Fibroblast of lung (primary cell): ENCODE measurements at regions not wholly inside any gene's neighbourhood (a gene's known extent, or its start where the extent isn't known, plus 50 kb on each side); places are given as distances from the start of the nearest gene placed in this dataset.

ENCODE experiments used
- DNase-seq, 2 donors: peaks; one replicate each; pipeline versions ENCODE4 v3.0.0 to v3.0.0-alpha.2; 2010; ENCODE audit warnings: low read depth in 2 of 2
- H2AFZ ChIP-seq: 2 replicates; pipeline ENCODE4 v1.5.1; 2012; ENCODE audit warnings: low read length, control low read depth, inconsistent platforms
- H3K27ac ChIP-seq: 2 replicates; pipeline ENCODE4 v1.5.1; 2011; ENCODE audit warnings: low read length, control low read depth; ENCODE audit not compliant: insufficient read depth
- H3K27me3 ChIP-seq: 2 replicates; pipeline ENCODE4 v1.5.1; 2011; ENCODE audit warnings: mild to moderate bottlenecking, low read length; ENCODE audit not compliant: control insufficient read depth, insufficient read depth
- H3K36me3 ChIP-seq: 2 replicates; pipeline ENCODE4 v1.5.1; 2011; ENCODE audit warnings: low read length; ENCODE audit not compliant: control insufficient read depth, insufficient read depth
- H3K4me1 ChIP-seq: 2 replicates; pipeline ENCODE4 v1.5.1; 2011; ENCODE audit warnings: low read length; ENCODE audit not compliant: control insufficient read depth, insufficient read depth; ENCODE audit errors: extremely low read depth
- H3K4me2 ChIP-seq: 2 replicates; pipeline ENCODE4 v1.5.1; 2011; ENCODE audit warnings: low read length, control low read depth; ENCODE audit not compliant: insufficient read depth; ENCODE audit errors: extremely low read depth
- H3K4me3 ChIP-seq, 4 experiments: fragments of 200-600 bp in 1 of 4; sonication (generic) in 1 of 4; replicated peaks in 1 of 4; 2 replicates each; pipeline ENCODE4 v1.5.1; 2011 to 2016; ENCODE audit warnings: low read length in 4 of 4, low read depth in 3 of 4, mild to moderate bottlenecking in 3 of 4, control low read depth in 2 of 4, inconsistent platforms in 1 of 4, mixed read lengths in 1 of 4; ENCODE audit not compliant: insufficient read depth in 1 of 4; ENCODE audit errors: control extremely low read depth in 1 of 4
- H3K79me2 ChIP-seq: 2 replicates; pipeline ENCODE4 v1.5.1; 2012; ENCODE audit warnings: mild to moderate bottlenecking, low read length, inconsistent platforms; ENCODE audit not compliant: control insufficient read depth, insufficient read depth
- H3K9ac ChIP-seq: 2 replicates; pipeline ENCODE4 v1.5.1; 2011; ENCODE audit warnings: mild to moderate bottlenecking, low read length, control low read depth; ENCODE audit not compliant: insufficient read depth
- H3K9me3 ChIP-seq: 2 replicates; pipeline ENCODE4 v1.5.1; 2012; ENCODE audit warnings: low read depth, low read length; ENCODE audit not compliant: control insufficient read depth, insufficient read depth
- H4K20me1 ChIP-seq: 2 replicates; pipeline ENCODE4 v1.5.1; 2011; ENCODE audit warnings: low read length; ENCODE audit not compliant: control insufficient read depth, insufficient read depth; ENCODE audit errors: extremely low read depth
- EZH2 ChIP-seq: IDR thresholded peaks from 2 replicates; pipeline ENCODE4 v1.5.1; 2012; ENCODE audit warnings: low read length, control low read depth, mild to moderate bottlenecking; ENCODE audit errors: missing control alignments
- TF ChIP-seq, protein P1 (sequence below), 2 donors: IDR thresholded peaks in 1 of 2; conservative IDR thresholded peaks in 1 of 2; 1 replicate in 1 of 2; 2 replicates in 1 of 2; pipeline ENCODE4 v1.5.1; 2011 to 2012; ENCODE audit warnings: low read length in 2 of 2, control low read depth in 1 of 2, inconsistent platforms in 1 of 2, low read depth in 1 of 2, mild to moderate bottlenecking in 1 of 2

DNA sequence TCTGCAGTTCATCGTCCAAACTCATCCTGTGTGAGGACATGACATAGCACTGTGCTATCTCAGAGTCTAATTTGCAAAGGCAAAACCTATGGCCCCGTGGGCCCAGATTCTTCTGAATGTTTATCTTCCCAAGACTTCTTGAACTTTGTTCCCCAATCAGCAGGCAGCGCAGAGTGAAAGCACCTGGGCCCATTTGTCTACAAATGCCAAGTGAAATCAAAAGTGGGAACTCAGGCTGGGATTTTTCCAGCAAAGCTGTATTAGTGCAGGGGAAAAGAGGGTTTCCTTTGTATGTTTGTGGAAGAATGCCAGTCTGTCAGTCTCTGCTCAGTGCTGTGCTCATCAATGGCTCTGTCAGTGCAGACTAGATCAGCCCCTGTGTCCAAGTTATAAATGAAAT is 55.8 kb downstream of the FOXD1 start:
- Histone ChIP-seq H3K4me1 (no peaks in the 10 kb centered on the region), H4K20me1 (no peaks in the 10 kb centered on the region), H3K4me3 (no peak overlapping the region), H2AFZ (no peak overlapping the region), H3K4me2 (no peak overlapping the region), H3K36me3 (no peaks in the 10 kb centered on the region), H3K27me3 (no peaks in the 10 kb centered on the region), H3K9ac (no peak overlapping the region), H3K27ac (no peak overlapping the region), H3K9me3 (no peaks in the 10 kb centered on the region), H3K79me2 (no peaks in the 10 kb centered on the region)
- no peak for DNase-seq
- TF ChIP-seq, protein P1, sequence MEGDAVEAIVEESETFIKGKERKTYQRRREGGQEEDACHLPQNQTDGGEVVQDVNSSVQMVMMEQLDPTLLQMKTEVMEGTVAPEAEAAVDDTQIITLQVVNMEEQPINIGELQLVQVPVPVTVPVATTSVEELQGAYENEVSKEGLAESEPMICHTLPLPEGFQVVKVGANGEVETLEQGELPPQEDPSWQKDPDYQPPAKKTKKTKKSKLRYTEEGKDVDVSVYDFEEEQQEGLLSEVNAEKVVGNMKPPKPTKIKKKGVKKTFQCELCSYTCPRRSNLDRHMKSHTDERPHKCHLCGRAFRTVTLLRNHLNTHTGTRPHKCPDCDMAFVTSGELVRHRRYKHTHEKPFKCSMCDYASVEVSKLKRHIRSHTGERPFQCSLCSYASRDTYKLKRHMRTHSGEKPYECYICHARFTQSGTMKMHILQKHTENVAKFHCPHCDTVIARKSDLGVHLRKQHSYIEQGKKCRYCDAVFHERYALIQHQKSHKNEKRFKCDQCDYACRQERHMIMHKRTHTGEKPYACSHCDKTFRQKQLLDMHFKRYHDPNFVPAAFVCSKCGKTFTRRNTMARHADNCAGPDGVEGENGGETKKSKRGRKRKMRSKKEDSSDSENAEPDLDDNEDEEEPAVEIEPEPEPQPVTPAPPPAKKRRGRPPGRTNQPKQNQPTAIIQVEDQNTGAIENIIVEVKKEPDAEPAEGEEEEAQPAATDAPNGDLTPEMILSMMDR (conservative IDR thresholded peaks at IDR 0.05 in 1 of 2, IDR thresholded peaks at IDR 0.05 in 1 of 2; ENCODE audit: low read depth in 1 of 2, low read length in 2 of 2), result no peak
- TF ChIP-seq EZH2, result no peak

DNA sequence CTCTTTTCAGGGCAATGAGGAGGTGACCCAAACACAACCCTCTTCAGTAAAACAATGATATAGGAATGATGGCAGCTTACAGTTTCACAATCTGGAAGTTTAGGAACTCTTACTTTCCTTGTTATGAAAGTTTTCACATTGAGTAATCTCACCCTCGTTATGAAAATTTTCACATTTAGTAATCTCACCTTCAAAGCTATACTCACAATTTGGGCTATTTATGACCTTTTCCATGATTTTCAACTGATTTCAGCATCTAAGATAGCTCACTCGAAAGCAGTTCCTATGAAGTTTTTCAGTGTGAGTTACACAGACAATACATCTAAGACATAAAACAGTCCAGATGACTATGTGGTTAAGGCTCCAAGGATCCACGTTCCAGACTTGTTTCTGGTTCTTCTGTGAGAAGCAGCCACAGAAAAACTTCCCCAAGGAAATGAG is 57.1 kb downstream of the FOXD1 start:
- Histone ChIP-seq H3K27ac (no peak overlapping the region), H3K9ac (no peak overlapping the region), H3K9me3 (no peaks in the 10 kb centered on the region), H2AFZ (no peak overlapping the region), H3K36me3 (no peaks in the 10 kb centered on the region), H3K4me1 (peaks cover 3% of the 10 kb centered on the region), H3K27me3 (no peaks in the 10 kb centered on the region), H3K4me2 (no peak overlapping the region), H4K20me1 (no peaks in the 10 kb centered on the region), H3K4me3 (no peak overlapping the region), H3K79me2 (no peaks in the 10 kb centered on the region)
- peak in 1 of 2 donors; percentile 69 for DNase-seq
- TF ChIP-seq, protein P1 (conservative IDR thresholded peaks at IDR 0.05 in 1 of 2, IDR thresholded peaks at IDR 0.05 in 1 of 2; ENCODE audit: low read depth in 1 of 2, low read length in 2 of 2), result no peak
- no peak for TF ChIP-seq EZH2

DNA sequence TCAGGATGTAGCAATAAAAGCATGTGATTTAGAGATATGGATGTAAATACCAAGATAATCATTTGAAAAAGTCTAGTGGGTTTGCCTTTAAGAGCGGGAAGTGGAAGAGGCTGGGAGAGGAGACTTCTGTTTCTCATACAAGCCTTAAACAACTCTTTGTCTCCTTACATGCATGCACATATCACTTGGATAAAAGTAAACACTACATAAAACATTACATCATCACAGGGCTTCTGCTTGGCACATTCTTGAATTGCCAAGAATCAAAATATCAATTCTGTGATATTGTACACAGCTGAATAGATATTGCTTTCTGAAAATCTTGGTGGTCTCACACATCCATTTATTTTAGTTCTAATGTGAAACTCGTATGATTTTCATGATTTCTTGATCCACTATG is 57.6 kb downstream of the FOXD1 start:
- Histone ChIP-seq H3K36me3 (no peaks in the 10 kb centered on the region), H3K79me2 (no peaks in the 10 kb centered on the region), H3K4me2 (no peak overlapping the region), H3K27me3 (no peaks in the 10 kb centered on the region), H3K4me1 (peaks cover 3% of the 10 kb centered on the region), H4K20me1 (no peaks in the 10 kb centered on the region), H3K4me3 (no peak overlapping the region), H3K9me3 (no peaks in the 10 kb centered on the region), H2AFZ (no peak overlapping the region), H3K9ac (no peak overlapping the region), H3K27ac (no peak overlapping the region)
- TF ChIP-seq, protein P1 (conservative IDR thresholded peaks at IDR 0.05 in 1 of 2, IDR thresholded peaks at IDR 0.05 in 1 of 2; ENCODE audit: low read depth in 1 of 2, low read length in 2 of 2), result no peak
- TF ChIP-seq EZH2, result no peak
- DNase-seq, result no peak
